ENCODE measurements at regions not wholly inside any gene's neighbourhood (a gene's known extent, or its start where the extent isn't known, plus 50 kb on each side); places are given as distances from the start of the nearest gene placed in this dataset.

GRCh38 chr2:111678651-111679050 is 205.3 kb downstream of the ANAPC1 start:
- TF ChIP-seq POLR2AphosphoS5 (IDR thresholded peaks at IDR 0.05; ENCODE audit: low read depth, low read length): no peak
- TF ChIP-seq POLR2A (IDR thresholded peaks at IDR 0.05; ENCODE audit: low read depth, low read length): no peak
- no peak for TF ChIP-seq TAF1 (IDR thresholded peaks at IDR 0.05; ENCODE audit: low read depth, low read length)
- no peak for TF ChIP-seq POU2F2 (IDR thresholded peaks at IDR 0.05; ENCODE audit: low read depth, low read length)

All from GM12891 (cell line).